ENCODE measurements at regions not wholly inside any gene's neighbourhood (a gene's known extent, or its start where the extent isn't known, plus 50 kb on each side); places are given as distances from the start of the nearest gene placed in this dataset.

GRCh38 chr15:93527374-93528050, 438.5 kb upstream of the RGMA start:
- H3K4me3 ChIP-seq (ENCODE audit: low read length): no peak overlapping the region
- no peaks in the 10 kb centered on the region for H3K9me2 ChIP-seq (replicated peaks; ENCODE audit: insufficient read depth, low read length)
- no peaks in the 10 kb centered on the region for H3K4me1 ChIP-seq (ENCODE audit: low read length)
- H3K27ac ChIP-seq (ENCODE audit: low read length): no peak overlapping the region
- no peak overlapping the region for H2AFZ ChIP-seq (ENCODE audit: low read length)
- DNase-seq: no peak
- H3K36me3 ChIP-seq (ENCODE audit: insufficient read depth, low read length): no peaks in the 10 kb centered on the region
- H3K27me3 ChIP-seq (ENCODE audit: low read length): no peaks in the 10 kb centered on the region
- H3K79me2 ChIP-seq (ENCODE audit: low read length): no peaks in the 10 kb centered on the region
- H3K4me2 ChIP-seq (ENCODE audit: low read depth, low read length, poor library complexity, severe bottlenecking): no peak overlapping the region
- H4K20me1 ChIP-seq (ENCODE audit: insufficient read depth, low read depth, low read length): no peaks in the 10 kb centered on the region
- H3K9me3 ChIP-seq (ENCODE audit: low read length): no peaks in the 10 kb centered on the region
- no peak overlapping the region for H3K9ac ChIP-seq (ENCODE audit: low read length)

- H3K9me2 ChIP-seq (replicated peaks; ENCODE audit: insufficient read depth, low read length): no peaks in the 10 kb centered on the region
- H2AFZ ChIP-seq (ENCODE audit: low read length): no peak overlapping the region
- H3K9me3 ChIP-seq (ENCODE audit: low read length): no peaks in the 10 kb centered on the region
- H3K79me2 ChIP-seq (ENCODE audit: low read length): no peaks in the 10 kb centered on the region
- H3K9ac ChIP-seq (ENCODE audit: low read length): no peak overlapping the region
- H3K36me3 ChIP-seq (ENCODE audit: insufficient read depth, low read length): no peaks in the 10 kb centered on the region
- no peak overlapping the region for H3K4me3 ChIP-seq (ENCODE audit: low read length)
- no peaks in the 10 kb centered on the region for H3K27me3 ChIP-seq (ENCODE audit: low read length)
- H3K4me2 ChIP-seq (ENCODE audit: low read depth, low read length, poor library complexity, severe bottlenecking): no peak overlapping the region
- no peaks in the 10 kb centered on the region for H3K4me1 ChIP-seq (ENCODE audit: low read length)
- no peak overlapping the region for H3K27ac ChIP-seq (ENCODE audit: low read length)
- no peaks in the 10 kb centered on the region for H4K20me1 ChIP-seq (ENCODE audit: insufficient read depth, low read depth, low read length)
- no peak for DNase-seq
Measured at GRCh38 chr15:93524432-93524831, 435.4 kb upstream of the RGMA start.

GRCh38 chr15:93523481-93523880, 434.5 kb upstream of the RGMA start:
- H3K4me2 ChIP-seq (ENCODE audit: low read depth, low read length, poor library complexity, severe bottlenecking): no peak overlapping the region
- H3K9me3 ChIP-seq (ENCODE audit: low read length): no peaks in the 10 kb centered on the region
- H3K9me2 ChIP-seq (replicated peaks; ENCODE audit: insufficient read depth, low read length): no peaks in the 10 kb centered on the region
- H3K79me2 ChIP-seq (ENCODE audit: low read length): no peaks in the 10 kb centered on the region
- DNase-seq: no peak
- H3K36me3 ChIP-seq (ENCODE audit: insufficient read depth, low read length): no peaks in the 10 kb centered on the region
- no peak overlapping the region for H3K9ac ChIP-seq (ENCODE audit: low read length)
- H3K27ac ChIP-seq (ENCODE audit: low read length): no peak overlapping the region
- H3K27me3 ChIP-seq (ENCODE audit: low read length): no peaks in the 10 kb centered on the region
- no peak overlapping the region for H2AFZ ChIP-seq (ENCODE audit: low read length)
- H3K4me3 ChIP-seq (ENCODE audit: low read length): no peak overlapping the region
- no peaks in the 10 kb centered on the region for H3K4me1 ChIP-seq (ENCODE audit: low read length)
- H4K20me1 ChIP-seq (ENCODE audit: insufficient read depth, low read depth, low read length): no peaks in the 10 kb centered on the region

GRCh38 chr15:93520206-93520605, 431.2 kb upstream of the RGMA start:
- Histone ChIP-seq H2AFZ (ENCODE audit: low read length) (no peak overlapping the region), H3K4me1 (ENCODE audit: low read length) (peaks cover 28% of the 10 kb centered on the region), H3K9me2 (replicated peaks; ENCODE audit: insufficient read depth, low read length) (no peaks in the 10 kb centered on the region), H3K27ac (ENCODE audit: low read length) (no peak overlapping the region), H4K20me1 (ENCODE audit: insufficient read depth, low read depth, low read length) (no peaks in the 10 kb centered on the region), H3K4me2 (ENCODE audit: low read depth, low read length, poor library complexity, severe bottlenecking) (no peak overlapping the region), H3K9me3 (ENCODE audit: low read length) (no peaks in the 10 kb centered on the region), H3K79me2 (ENCODE audit: low read length) (no peaks in the 10 kb centered on the region), H3K27me3 (ENCODE audit: low read length) (no peaks in the 10 kb centered on the region), H3K9ac (ENCODE audit: low read length) (no peak overlapping the region), H3K4me3 (ENCODE audit: low read length) (no peak overlapping the region), H3K36me3 (ENCODE audit: insufficient read depth, low read length) (no peaks in the 10 kb centered on the region)
- no peak for DNase-seq

- Histone ChIP-seq H4K20me1 (ENCODE audit: insufficient read depth, low read depth, low read length) (no peaks in the 10 kb centered on the region), H3K36me3 (ENCODE audit: insufficient read depth, low read length) (no peaks in the 10 kb centered on the region), H3K4me2 (ENCODE audit: low read depth, low read length, poor library complexity, severe bottlenecking) (no peak overlapping the region), H3K9ac (ENCODE audit: low read length) (no peak overlapping the region), H2AFZ (ENCODE audit: low read length) (no peak overlapping the region), H3K4me3 (ENCODE audit: low read length) (no peak overlapping the region), H3K79me2 (ENCODE audit: low read length) (no peaks in the 10 kb centered on the region), H3K9me2 (replicated peaks; ENCODE audit: insufficient read depth, low read length) (no peaks in the 10 kb centered on the region), H3K27me3 (ENCODE audit: low read length) (no peaks in the 10 kb centered on the region), H3K27ac (ENCODE audit: low read length) (no peak overlapping the region), H3K9me3 (ENCODE audit: low read length) (no peaks in the 10 kb centered on the region), H3K4me1 (ENCODE audit: low read length) (peaks cover 34% of the 10 kb centered on the region)
- DNase-seq: no peak
Measured at GRCh38 chr15:93519599-93519998, 430.6 kb upstream of the RGMA start.

GRCh38 chr15:93517176-93517575, 428.2 kb upstream of the RGMA start:
- Histone ChIP-seq H4K20me1 (ENCODE audit: insufficient read depth, low read depth, low read length) (no peaks in the 10 kb centered on the region), H3K79me2 (ENCODE audit: low read length) (no peaks in the 10 kb centered on the region), H3K9ac (ENCODE audit: low read length) (no peak overlapping the region), H3K9me3 (ENCODE audit: low read length) (no peaks in the 10 kb centered on the region), H3K4me2 (ENCODE audit: low read depth, low read length, poor library complexity, severe bottlenecking) (no peak overlapping the region), H3K9me2 (replicated peaks; ENCODE audit: insufficient read depth, low read length) (no peaks in the 10 kb centered on the region), H3K27me3 (ENCODE audit: low read length) (no peaks in the 10 kb centered on the region), H3K4me3 (ENCODE audit: low read length) (no peak overlapping the region), H2AFZ (ENCODE audit: low read length) (no peak overlapping the region), H3K36me3 (ENCODE audit: insufficient read depth, low read length) (no peaks in the 10 kb centered on the region), H3K27ac (ENCODE audit: low read length) (no peak overlapping the region), H3K4me1 (ENCODE audit: low read length) (peaks cover 38% of the 10 kb centered on the region)
- DNase-seq: no peak

- no peaks in the 10 kb centered on the region for H3K27me3 ChIP-seq (ENCODE audit: low read length)
- H3K9me2 ChIP-seq (replicated peaks; ENCODE audit: insufficient read depth, low read length): no peaks in the 10 kb centered on the region
- H3K36me3 ChIP-seq (ENCODE audit: insufficient read depth, low read length): no peaks in the 10 kb centered on the region
- H3K9ac ChIP-seq (ENCODE audit: low read length): no peak overlapping the region
- H3K9me3 ChIP-seq (ENCODE audit: low read length): no peaks in the 10 kb centered on the region
- H3K79me2 ChIP-seq (ENCODE audit: low read length): no peaks in the 10 kb centered on the region
- no peak for DNase-seq
- H3K4me1 ChIP-seq (ENCODE audit: low read length): peaks cover 38% of the 10 kb centered on the region
- H3K27ac ChIP-seq (ENCODE audit: low read length): peak overlapping the region; percentile 69
- peak overlapping the region; percentile 8 for H3K4me2 ChIP-seq (ENCODE audit: low read depth, low read length, poor library complexity, severe bottlenecking)
- H2AFZ ChIP-seq (ENCODE audit: low read length): no peak overlapping the region
- H3K4me3 ChIP-seq (ENCODE audit: low read length): no peak overlapping the region
- no peaks in the 10 kb centered on the region for H4K20me1 ChIP-seq (ENCODE audit: insufficient read depth, low read depth, low read length)
Measured at GRCh38 chr15:93515256-93516051, 426.4 kb upstream of the RGMA start.

GRCh38 chr15:93506646-93507045, 417.6 kb upstream of the RGMA start:
- Histone ChIP-seq H2AFZ (ENCODE audit: low read length) (no peak overlapping the region), H3K27ac (ENCODE audit: low read length) (no peak overlapping the region), H3K9me2 (replicated peaks; ENCODE audit: insufficient read depth, low read length) (no peaks in the 10 kb centered on the region), H3K9me3 (ENCODE audit: low read length) (no peaks in the 10 kb centered on the region), H3K4me3 (ENCODE audit: low read length) (no peak overlapping the region), H3K27me3 (ENCODE audit: low read length) (no peaks in the 10 kb centered on the region), H3K36me3 (ENCODE audit: insufficient read depth, low read length) (no peaks in the 10 kb centered on the region), H4K20me1 (ENCODE audit: insufficient read depth, low read depth, low read length) (no peaks in the 10 kb centered on the region), H3K4me2 (ENCODE audit: low read depth, low read length, poor library complexity, severe bottlenecking) (no peak overlapping the region), H3K9ac (ENCODE audit: low read length) (no peak overlapping the region), H3K79me2 (ENCODE audit: low read length) (no peaks in the 10 kb centered on the region), H3K4me1 (ENCODE audit: low read length) (no peaks in the 10 kb centered on the region)
- no peak for DNase-seq

Data from Karpas-422 (cell line).